GM12873 (cell line): ENCODE measurements at regions not wholly inside any gene's neighbourhood (a gene's known extent, or its start where the extent isn't known, plus 50 kb on each side); places are given as distances from the start of the nearest gene placed in this dataset.

Experiments
- TF ChIP-seq, protein P1 (sequence below): IDR thresholded peaks from 2 replicates; pipeline ENCODE4 v1.5.1; 2012; ENCODE audit warnings: low read depth, mild to moderate bottlenecking, moderate library complexity, low read length, control low read depth; ENCODE audit not compliant: insufficient read depth; ENCODE audit errors: missing control alignments

DNA sequence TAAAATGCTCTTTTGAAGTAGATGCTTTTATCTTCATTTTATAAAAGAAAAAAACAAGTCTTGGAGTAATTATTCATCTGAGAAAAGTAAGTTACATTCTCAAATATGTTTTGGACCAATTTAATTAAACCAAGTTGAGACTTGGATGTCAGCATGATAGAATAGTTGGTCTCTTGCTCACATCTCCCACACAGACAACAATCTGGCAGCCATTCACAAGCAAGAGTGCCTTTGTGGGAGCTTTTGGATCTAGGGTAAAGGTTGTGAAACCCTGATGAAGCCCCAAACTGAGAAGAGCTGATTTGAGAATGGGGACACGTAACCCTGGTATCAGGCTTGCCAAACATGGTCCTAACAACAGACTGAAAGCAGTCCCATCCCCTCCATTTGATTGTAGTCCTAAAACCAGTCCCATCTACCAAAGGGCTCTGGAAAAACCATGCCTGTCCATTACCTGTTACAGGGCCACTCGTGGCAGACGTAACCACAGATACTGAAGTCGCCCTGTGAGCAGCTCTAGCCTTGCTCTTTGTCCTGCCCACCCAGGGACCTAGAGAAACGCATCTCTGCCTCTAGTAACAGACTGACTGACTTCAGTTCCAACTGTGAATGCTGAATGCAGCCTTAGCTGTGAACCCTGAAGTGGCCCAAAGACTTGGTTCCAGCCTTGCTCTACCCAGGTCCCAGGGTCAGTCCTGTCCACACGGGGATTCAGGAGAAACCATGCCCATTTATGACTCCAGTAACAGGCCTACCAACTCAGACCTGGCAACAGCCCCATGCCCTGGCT, 145.5 kb upstream of the SYNPR start:
- TF ChIP-seq, protein P1, sequence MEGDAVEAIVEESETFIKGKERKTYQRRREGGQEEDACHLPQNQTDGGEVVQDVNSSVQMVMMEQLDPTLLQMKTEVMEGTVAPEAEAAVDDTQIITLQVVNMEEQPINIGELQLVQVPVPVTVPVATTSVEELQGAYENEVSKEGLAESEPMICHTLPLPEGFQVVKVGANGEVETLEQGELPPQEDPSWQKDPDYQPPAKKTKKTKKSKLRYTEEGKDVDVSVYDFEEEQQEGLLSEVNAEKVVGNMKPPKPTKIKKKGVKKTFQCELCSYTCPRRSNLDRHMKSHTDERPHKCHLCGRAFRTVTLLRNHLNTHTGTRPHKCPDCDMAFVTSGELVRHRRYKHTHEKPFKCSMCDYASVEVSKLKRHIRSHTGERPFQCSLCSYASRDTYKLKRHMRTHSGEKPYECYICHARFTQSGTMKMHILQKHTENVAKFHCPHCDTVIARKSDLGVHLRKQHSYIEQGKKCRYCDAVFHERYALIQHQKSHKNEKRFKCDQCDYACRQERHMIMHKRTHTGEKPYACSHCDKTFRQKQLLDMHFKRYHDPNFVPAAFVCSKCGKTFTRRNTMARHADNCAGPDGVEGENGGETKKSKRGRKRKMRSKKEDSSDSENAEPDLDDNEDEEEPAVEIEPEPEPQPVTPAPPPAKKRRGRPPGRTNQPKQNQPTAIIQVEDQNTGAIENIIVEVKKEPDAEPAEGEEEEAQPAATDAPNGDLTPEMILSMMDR = no peak

DNA sequence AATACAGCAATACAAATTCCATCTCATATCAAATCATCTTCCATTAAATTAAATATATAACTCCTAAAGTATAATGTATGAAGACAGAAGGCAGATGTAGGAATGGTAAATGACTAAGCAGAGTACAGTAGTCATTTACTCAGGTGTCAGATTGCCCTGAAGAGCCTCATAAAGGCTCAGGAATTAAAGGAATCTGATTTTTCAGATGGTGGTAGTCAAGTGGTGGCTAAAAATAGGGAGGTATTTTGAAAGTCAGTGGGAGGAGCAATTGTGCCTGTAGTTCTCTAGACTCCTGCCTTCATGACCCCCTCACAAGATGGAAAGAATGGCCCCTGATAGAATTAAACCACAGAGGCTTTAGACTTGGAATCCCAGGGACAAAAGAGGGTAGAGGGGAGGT, 142.7 kb upstream of the SYNPR start:
- TF ChIP-seq, protein P1 = no peak

DNA sequence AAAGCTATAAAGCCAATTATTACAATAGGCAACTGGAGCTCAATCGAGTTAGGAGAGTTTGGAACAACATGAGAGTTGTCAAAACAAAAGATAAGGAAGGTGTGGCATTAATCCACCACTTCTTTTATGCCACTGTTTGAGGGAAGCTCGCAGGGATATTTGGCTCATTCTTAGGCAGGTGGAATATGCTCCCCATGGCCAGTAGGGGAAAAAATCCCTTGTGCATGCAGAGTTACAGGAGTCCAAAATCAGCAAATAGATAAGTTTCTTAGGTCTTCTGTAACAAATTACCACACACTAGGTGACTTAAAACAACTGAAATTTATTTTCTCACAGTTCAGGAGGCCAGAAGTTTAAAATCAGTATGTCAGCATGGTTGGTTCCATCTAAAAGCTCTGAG, 135.4 kb upstream of the SYNPR start:
- TF ChIP-seq, protein P1 = no peak

DNA sequence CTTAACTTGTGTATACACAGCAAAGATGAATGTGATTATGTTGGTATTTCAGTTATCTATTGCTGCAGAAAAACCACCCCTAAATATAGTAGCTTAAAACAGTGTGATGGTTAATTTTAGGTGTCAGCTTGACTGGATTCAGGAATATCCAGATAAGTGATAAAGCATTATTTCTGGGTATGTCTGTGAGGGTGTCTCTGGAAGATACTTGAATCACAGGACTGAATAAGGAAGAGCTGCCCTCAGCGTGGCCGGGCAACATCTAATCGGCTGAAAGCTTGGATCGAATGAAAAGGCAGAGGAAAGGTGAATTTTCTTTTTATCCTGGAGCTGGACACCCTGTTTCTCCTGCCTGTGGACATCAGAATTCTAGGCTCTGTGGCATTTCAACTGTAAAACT, 132.0 kb upstream of the SYNPR start:
- TF ChIP-seq, protein P1 = no peak

DNA sequence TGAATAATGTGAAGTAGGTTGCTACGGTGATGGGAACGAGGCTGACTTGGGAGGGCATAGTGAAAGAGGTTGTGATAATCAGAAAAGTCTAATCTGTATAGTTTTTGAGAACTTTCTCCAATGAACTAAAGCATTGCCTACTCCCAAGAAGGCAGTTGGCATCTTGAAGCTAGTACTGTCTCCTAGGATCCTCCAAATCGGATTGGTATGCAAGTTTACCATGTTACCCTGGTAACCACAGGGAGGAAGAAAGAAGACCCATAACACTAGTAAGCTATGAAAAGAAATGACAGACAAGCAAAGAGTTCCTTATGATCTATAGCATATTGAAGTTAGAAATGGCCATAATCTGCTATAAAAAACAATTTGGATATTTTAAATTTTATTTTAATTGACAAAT, 127.2 kb upstream of the SYNPR start:
- TF ChIP-seq, protein P1 = no peak

DNA sequence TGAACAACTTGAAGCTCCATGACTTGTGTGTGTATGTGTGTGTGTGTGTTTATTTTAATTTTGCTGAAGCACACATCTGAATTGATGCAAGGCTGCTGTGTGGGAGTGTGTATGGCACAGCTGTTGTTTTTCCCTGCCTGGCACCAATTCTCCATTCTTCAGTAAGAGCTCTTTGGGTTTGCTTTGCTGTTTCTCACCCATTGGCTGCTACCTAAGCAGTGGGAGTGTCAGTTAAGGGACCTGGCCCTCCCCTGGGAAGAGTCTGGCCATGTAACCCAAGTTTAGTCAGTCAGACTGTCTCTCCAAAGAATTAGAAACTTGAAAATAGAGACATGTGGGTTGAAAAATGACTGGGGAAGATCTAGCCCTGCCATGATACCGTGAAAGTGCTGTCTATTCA, 126.2 kb upstream of the SYNPR start:
- TF ChIP-seq, protein P1 = no peak

DNA sequence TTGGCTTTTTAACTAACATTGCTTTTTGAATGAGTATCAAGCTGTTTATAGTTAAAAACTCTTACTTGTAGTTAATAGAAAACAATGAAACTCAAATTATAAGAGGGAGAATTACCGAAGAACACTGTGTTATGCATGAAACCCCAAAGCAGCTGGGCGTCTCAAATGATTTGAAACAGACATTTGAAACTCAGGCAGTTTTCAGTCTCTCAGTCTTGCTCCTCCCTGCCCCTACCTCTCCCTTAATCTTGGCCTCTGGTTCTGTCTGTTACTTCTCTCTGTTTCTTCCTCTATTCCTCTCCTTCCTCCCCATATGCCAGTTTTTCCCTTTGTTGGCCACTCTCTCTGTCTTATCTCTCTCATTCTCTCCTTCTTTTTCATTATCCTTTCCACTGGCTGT, 118.3 kb upstream of the SYNPR start:
- TF ChIP-seq, protein P1 = no peak
